ENCODE measurements at regions not wholly inside any gene's neighbourhood (a gene's known extent, or its start where the extent isn't known, plus 50 kb on each side); places are given as distances from the start of the nearest gene placed in this dataset.
A peak's percentile ranks its signal among the peaks of the same experiment; 100 is the strongest.

DNA sequence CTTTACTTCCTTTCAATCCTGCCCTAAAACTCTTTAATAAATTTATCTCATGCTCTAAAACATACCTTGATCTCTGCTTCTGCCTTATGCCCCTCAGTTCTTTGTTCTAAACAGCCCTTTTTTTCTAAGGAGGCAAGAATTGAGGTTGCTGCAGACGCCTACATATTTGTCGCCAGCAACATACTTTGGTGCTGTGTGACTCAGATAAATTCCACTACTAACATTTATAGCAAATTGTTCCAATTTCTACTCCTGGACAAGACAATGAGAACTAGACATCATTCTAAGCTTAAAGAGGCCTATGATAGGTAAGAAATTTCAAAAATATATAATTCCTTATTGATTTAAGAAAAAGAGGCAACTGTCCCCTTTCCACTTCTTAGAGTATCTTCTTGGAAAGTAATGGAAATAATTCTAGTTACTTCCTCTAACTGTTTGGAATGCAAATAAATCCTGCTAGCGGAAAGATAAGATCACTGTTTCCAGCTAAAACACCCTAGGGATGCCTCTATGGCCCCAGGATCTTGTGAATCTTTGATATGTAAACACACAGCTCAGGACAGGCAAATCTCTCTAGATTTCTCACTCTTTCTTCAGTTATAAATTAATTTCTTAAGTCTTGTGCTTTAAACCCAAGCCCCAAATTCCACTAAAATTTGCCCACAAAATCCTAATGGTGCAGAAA, 869.1 kb downstream of the KCNT2 start:
- Histone ChIP-seq H3K4me2 (ENCODE audit: insufficient read depth, low read length) (no peak overlapping the region), H4K20me1 (ENCODE audit: insufficient read depth, low read length) (no peaks in the 10 kb centered on the region), H3K4me1 (ENCODE audit: insufficient read depth, low read length) (no peaks in the 10 kb centered on the region), H3K36me3 (ENCODE audit: insufficient read depth, low read length) (no peaks in the 10 kb centered on the region), H3K9ac (ENCODE audit: low read depth, low read length) (no peak overlapping the region), H3K9me3 (ENCODE audit: insufficient read depth, low read length, severe bottlenecking) (peaks cover 4% of the 10 kb centered on the region), H3K27ac (ENCODE audit: low read length) (no peak overlapping the region), H3K79me2 (ENCODE audit: insufficient read depth, low read length) (no peaks in the 10 kb centered on the region), H3K27me3 (ENCODE audit: insufficient read depth, low read length, poor library complexity) (no peaks in the 10 kb centered on the region), H3K4me3 (ENCODE audit: low read depth in 1 of 2, low read length in 2 of 2) (no peak overlapping the region), H2AFZ (ENCODE audit: low read depth, low read length) (no peak overlapping the region)
- DNase-seq (no peak), ATAC-seq (ENCODE audit: insufficient read depth, low read depth) (no peak)
- TF ChIP-seq, protein P1, sequence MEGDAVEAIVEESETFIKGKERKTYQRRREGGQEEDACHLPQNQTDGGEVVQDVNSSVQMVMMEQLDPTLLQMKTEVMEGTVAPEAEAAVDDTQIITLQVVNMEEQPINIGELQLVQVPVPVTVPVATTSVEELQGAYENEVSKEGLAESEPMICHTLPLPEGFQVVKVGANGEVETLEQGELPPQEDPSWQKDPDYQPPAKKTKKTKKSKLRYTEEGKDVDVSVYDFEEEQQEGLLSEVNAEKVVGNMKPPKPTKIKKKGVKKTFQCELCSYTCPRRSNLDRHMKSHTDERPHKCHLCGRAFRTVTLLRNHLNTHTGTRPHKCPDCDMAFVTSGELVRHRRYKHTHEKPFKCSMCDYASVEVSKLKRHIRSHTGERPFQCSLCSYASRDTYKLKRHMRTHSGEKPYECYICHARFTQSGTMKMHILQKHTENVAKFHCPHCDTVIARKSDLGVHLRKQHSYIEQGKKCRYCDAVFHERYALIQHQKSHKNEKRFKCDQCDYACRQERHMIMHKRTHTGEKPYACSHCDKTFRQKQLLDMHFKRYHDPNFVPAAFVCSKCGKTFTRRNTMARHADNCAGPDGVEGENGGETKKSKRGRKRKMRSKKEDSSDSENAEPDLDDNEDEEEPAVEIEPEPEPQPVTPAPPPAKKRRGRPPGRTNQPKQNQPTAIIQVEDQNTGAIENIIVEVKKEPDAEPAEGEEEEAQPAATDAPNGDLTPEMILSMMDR (IDR thresholded peaks at IDR 0.05; ENCODE audit: borderline replicate concordance, extremely low read depth, low read length, poor library complexity, severe bottlenecking) = no peak
- TF ChIP-seq EZH2 (IDR thresholded peaks at IDR 0.05; ENCODE audit: borderline replicate concordance, low read depth, low read length, severe bottlenecking) = no peak

DNA sequence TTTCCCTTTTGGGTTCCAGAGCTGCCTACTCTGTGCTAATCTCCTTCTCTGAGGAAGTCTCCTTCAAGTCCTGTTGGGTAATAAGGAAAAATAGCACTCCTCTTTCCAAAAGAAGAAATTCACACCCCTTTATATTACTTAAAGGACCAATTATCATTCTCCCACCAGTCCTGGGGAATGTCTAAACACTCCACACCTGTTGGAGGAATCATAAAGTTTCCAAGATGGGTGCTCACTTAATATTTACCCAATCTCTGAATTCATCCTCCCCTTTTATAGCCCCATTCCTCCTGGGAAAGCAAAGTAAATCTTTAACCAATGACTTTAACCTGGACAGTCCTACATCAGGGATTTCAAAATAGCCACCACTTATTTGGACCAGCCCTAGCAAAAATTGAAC, 873.1 kb downstream of the KCNT2 start:
- TF ChIP-seq, protein P1 (IDR thresholded peaks at IDR 0.05; ENCODE audit: borderline replicate concordance, extremely low read depth, low read length, poor library complexity, severe bottlenecking) = no peak
- no peak for TF ChIP-seq EZH2 (IDR thresholded peaks at IDR 0.05; ENCODE audit: borderline replicate concordance, low read depth, low read length, severe bottlenecking)
- H3K4me3 ChIP-seq (ENCODE audit: low read depth in 1 of 2, low read length in 2 of 2) = no peak overlapping the region
- no peaks in the 10 kb centered on the region for H3K27me3 ChIP-seq (ENCODE audit: insufficient read depth, low read length, poor library complexity)
- H3K79me2 ChIP-seq (ENCODE audit: insufficient read depth, low read length) = no peaks in the 10 kb centered on the region
- H3K4me1 ChIP-seq (ENCODE audit: insufficient read depth, low read length) = no peaks in the 10 kb centered on the region
- H3K9me3 ChIP-seq (ENCODE audit: insufficient read depth, low read length, severe bottlenecking) = no peaks in the 10 kb centered on the region
- H2AFZ ChIP-seq (ENCODE audit: low read depth, low read length) = no peak overlapping the region
- H3K9ac ChIP-seq (ENCODE audit: low read depth, low read length) = no peak overlapping the region
- no peak for ATAC-seq (ENCODE audit: insufficient read depth, low read depth)
- no peak overlapping the region for H3K27ac ChIP-seq (ENCODE audit: low read length)
- no peak overlapping the region for H3K4me2 ChIP-seq (ENCODE audit: insufficient read depth, low read length)
- DNase-seq = no peak
- no peaks in the 10 kb centered on the region for H3K36me3 ChIP-seq (ENCODE audit: insufficient read depth, low read length)
- H4K20me1 ChIP-seq (ENCODE audit: insufficient read depth, low read length) = no peaks in the 10 kb centered on the region

DNA sequence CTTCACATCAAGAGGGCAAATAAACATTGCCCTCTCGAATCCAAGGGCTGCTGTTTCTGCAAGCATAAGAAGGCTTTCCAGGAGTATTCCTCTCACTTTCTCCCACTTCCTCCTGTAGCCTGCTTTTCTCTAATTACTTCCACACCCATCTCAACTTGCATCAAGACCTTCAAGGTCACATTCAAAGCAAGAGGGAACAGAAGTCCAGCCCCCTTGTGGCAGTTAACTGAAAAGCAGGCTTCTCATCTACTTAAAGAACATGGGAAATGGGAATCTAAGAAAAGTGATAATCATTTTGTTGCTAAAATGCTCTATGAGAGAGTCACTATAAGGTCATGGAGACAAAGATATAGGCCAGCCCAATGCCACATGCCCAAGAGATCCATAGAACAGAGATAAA, 874.4 kb downstream of the KCNT2 start:
- no peaks in the 10 kb centered on the region for H3K4me1 ChIP-seq (ENCODE audit: insufficient read depth, low read length)
- H3K9ac ChIP-seq (ENCODE audit: low read depth, low read length) = no peak overlapping the region
- no peak for ATAC-seq (ENCODE audit: insufficient read depth, low read depth)
- no peak overlapping the region for H3K4me3 ChIP-seq (ENCODE audit: low read depth in 1 of 2, low read length in 2 of 2)
- H3K4me2 ChIP-seq (ENCODE audit: insufficient read depth, low read length) = no peak overlapping the region
- DNase-seq = no peak
- H3K27ac ChIP-seq (ENCODE audit: low read length) = no peak overlapping the region
- no peak for TF ChIP-seq EZH2 (IDR thresholded peaks at IDR 0.05; ENCODE audit: borderline replicate concordance, low read depth, low read length, severe bottlenecking)
- TF ChIP-seq, protein P1 (IDR thresholded peaks at IDR 0.05; ENCODE audit: borderline replicate concordance, extremely low read depth, low read length, poor library complexity, severe bottlenecking) = peak; percentile 44
- no peaks in the 10 kb centered on the region for H3K36me3 ChIP-seq (ENCODE audit: insufficient read depth, low read length)
- no peaks in the 10 kb centered on the region for H3K27me3 ChIP-seq (ENCODE audit: insufficient read depth, low read length, poor library complexity)
- H3K79me2 ChIP-seq (ENCODE audit: insufficient read depth, low read length) = no peaks in the 10 kb centered on the region
- H3K9me3 ChIP-seq (ENCODE audit: insufficient read depth, low read length, severe bottlenecking) = no peaks in the 10 kb centered on the region
- H2AFZ ChIP-seq (ENCODE audit: low read depth, low read length) = no peak overlapping the region
- H4K20me1 ChIP-seq (ENCODE audit: insufficient read depth, low read length) = no peaks in the 10 kb centered on the region
